GM12874 (cell line): ENCODE measurements at regions not wholly inside any gene's neighbourhood (a gene's known extent, or its start where the extent isn't known, plus 50 kb on each side); places are given as distances from the start of the nearest gene placed in this dataset.

Experiments
- TF ChIP-seq, protein P1 (sequence below): IDR thresholded peaks from 2 replicates; pipeline ENCODE4 v1.5.1; 2011; ENCODE audit warnings: low read depth, mild to moderate bottlenecking, control low read depth, low read length, moderate library complexity; ENCODE audit not compliant: insufficient read depth

DNA sequence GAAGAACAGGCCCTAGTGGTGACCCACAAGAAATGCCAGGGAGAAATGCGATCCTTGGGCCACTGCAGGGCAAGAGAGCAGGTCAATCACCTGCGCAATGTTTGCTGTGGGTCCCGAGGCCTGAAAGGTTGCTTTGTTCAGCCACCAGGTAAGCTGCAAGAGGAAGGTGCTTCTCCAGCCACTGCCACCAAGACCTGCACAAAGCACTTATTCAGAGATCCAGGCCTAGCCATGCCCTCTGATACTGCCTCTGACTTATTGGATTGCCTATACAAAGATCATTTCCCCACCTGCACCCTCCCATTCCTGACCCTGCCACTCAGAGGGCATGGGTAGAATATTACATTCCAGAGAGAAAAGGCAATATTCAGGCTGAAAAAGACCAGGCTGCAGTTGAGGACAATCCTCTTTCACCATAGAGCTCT, 349.4 kb upstream of the NFIA start:
- TF ChIP-seq, protein P1, sequence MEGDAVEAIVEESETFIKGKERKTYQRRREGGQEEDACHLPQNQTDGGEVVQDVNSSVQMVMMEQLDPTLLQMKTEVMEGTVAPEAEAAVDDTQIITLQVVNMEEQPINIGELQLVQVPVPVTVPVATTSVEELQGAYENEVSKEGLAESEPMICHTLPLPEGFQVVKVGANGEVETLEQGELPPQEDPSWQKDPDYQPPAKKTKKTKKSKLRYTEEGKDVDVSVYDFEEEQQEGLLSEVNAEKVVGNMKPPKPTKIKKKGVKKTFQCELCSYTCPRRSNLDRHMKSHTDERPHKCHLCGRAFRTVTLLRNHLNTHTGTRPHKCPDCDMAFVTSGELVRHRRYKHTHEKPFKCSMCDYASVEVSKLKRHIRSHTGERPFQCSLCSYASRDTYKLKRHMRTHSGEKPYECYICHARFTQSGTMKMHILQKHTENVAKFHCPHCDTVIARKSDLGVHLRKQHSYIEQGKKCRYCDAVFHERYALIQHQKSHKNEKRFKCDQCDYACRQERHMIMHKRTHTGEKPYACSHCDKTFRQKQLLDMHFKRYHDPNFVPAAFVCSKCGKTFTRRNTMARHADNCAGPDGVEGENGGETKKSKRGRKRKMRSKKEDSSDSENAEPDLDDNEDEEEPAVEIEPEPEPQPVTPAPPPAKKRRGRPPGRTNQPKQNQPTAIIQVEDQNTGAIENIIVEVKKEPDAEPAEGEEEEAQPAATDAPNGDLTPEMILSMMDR: no peak

DNA sequence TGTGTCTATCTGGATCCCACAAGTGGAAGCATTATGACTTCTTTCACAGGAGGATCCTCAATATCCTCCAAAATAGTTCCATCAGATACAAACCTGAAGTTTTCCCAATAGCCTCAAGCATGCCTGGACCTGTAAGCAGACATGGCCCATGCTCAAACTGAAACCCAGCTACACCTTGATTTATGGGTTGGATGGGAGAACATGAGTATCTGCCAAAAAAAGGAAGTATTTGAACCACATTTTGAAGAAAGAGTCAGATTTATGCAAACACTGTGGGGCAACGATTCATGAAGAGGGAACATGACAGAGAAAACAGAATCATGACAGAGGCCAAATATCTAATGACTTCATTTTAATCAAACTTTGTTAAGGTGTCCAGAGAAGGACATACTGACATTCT, 351.0 kb upstream of the NFIA start:
- TF ChIP-seq, protein P1: no peak

DNA sequence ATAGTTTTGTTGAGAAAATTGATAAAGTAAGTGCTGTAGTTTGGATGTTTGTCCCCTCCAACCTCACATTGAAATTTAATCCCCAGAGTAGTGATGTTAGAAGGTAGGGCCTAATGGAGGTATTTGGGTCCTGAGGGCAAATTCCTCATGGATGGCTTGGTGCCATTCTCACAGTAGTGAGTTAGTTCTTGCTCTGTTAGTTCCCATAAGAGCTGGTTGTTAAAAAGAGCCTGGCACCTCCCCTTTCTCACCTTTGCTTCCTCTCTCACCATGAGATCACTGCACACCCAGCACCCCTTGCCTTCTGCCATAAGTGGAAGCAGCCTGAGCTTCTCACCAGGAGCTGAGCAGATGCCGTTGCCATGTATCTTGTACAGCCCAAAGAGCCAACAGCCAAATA, 354.8 kb upstream of the NFIA start:
- TF ChIP-seq, protein P1: no peak

DNA sequence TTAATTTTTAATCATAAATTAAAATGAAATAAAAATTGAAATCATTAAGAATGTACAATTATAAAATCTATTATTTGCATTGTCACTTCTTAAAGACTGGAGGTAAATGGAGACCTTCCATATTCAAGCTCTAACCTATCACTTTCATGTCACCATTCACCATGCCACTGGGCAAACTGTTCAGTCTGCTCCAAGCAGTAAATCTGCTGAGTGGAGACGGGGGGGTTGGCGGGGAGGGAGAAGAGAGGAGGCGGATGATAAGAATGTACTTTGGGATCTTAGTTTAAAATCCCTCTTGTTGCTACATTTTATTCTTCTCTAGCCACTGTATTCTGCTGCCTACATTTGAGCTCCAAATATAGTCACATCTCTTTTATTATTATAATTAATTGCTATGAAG, 365.9 kb upstream of the NFIA start:
- TF ChIP-seq, protein P1: no peak

DNA sequence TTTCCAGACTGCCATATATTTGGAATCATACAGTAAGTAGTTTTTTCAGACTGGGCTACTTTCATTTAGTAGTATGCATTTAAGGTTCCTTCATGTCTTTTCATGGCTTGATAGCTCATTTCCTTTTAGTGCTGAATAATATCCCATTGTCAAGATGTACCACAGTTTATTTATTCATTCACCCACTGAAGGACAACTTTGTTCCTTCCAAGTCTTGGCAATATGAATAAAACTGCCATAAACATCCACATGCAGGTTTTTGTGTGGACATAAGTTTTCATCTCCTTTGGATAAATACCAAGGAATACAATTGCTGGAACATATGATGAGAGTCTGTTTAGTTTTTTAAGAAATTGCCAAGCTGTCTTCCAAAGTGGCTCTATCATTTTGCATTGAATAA, 366.4 kb upstream of the NFIA start:
- TF ChIP-seq, protein P1: no peak

DNA sequence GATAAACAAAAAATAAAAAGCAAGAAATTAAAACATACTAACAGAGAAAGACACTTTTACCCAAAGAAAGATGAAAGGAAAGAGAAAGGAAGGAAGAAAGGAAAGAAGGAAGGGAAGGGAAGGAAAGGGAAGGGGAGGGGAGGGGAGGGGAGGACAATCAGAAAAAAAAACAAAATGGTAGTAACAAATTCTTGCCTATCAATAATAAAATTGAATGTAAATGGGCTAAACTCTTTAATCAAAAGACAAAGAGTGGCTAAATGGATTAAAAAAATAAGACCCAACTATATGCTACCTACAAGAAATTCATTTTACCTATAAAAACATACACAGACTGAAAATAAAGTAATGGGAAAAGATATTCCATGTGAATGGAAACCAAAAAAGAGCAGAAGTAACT, 372.9 kb upstream of the NFIA start:
- TF ChIP-seq, protein P1: no peak

DNA sequence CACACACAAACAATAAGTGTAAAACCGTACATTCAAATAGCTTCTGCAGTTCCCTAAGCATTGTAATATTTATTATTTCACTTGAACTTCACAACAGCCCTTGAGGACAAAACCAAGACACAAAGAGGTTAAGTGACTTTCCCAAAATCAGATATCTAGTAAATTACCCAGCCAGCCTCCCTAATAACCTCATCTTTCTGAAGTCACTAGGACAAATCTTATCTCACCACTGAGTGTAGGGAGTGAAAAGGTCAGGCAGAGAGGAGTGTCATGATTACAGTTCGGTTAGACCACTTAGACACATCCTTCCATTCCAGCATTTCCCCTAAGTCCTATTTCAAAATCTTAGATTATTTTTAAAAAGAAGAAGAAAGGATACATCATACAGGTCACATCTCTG, 377.3 kb upstream of the NFIA start:
- TF ChIP-seq, protein P1: no peak

DNA sequence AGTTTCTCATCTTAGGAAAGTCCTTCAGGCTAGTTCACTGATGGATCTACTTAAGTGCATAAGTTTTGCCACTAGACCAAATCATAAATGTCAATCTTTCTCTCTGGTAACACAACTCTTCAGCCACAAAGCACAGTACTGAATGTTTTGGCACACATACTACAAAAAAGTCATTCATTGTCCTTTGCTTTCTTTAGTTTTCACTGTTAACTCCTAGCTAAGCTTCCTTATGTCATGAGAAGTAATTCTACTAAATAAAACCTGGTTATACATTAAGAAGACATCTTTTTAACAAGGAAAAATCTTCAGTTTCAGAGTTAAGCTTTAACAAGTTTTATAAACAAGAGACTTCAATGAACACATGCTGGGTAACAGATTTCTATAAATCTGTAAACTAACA, 379.2 kb upstream of the NFIA start:
- TF ChIP-seq, protein P1: no peak
